HG03064 (cell line): ENCODE measurements at regions not wholly inside any gene's neighbourhood (a gene's known extent, or its start where the extent isn't known, plus 50 kb on each side); places are given as distances from the start of the nearest gene placed in this dataset.

Source experiments
- ATAC-seq: cut with Tn5 transposase; IDR thresholded peaks from one replicate; pipeline ENCODE4 v1.9.1; 2021; ENCODE audit warnings: low read depth; ENCODE audit not compliant: unreplicated experiment

GRCh38 chr1:87938631-87939030 is 610.0 kb downstream of the LMO4 start:
- no peak for ATAC-seq

DNA sequence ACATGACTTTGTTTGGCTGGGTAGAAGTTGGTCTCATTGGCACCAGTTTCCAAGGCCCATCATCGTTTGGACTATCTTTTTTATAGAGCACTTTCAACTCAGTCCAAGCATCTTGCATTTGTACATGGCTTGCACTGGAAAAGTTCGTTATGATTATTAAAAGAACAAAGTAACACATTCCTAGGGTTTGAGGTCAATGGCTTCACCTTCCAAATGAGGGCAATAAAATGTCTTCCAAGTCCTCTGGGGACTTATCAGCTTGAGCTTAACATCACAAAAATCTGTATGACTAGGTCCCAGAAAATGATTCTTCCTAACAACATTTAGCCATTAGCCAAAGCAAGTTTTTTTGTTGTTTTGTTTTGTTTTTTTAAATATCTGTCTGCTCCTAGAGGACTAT is 610.8 kb downstream of the LMO4 start:
- no peak for ATAC-seq

DNA sequence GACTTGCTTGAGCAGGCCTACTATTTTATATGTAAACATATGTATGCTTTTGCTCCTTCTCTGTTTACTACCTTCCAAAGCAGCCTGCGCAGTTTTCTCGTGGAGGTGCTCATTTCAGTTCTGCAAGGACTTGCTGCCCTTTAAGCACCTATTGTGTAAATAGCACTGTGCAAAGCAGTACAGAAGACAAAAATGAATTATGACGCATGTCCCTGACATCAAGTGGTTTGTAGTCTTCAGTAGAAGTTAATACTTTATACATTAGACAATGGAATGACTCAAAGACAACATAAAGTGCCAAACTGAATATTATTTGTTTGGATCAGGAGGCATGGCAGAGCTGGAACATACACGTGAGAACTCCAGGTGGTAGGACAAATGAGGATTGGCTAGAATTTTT is 611.7 kb downstream of the LMO4 start:
- no peak for ATAC-seq

- no peak for ATAC-seq
These were observed 612.8 kb downstream of the LMO4 start for GRCh38 chr1:87941337-87941946.

- no peak for ATAC-seq
These were observed 613.5 kb downstream of the LMO4 start for GRCh38 chr1:87942165-87942564.

- ATAC-seq, result no peak
These were observed 621.0 kb downstream of the LMO4 start for GRCh38 chr1:87949711-87950110.

DNA sequence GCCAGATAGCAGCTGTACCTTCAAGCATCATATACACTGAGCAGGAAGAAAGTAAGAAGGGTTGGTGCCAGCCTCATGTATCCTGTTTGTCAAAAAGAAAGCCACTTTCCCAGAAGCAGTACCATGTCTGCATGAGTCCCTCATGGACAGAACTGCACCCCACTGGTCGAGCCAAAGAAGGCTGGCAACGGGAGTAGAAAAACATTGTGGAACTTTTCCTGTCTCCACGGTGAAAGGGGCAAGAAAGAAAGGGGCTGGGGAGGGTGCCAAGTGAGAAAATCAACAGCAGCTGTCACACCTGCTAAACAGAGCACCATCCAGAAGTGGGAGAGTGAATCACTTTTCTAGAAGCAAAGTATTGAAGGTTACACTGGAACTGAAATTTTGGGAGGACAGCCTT is 621.7 kb downstream of the LMO4 start:
- no peak for ATAC-seq

DNA sequence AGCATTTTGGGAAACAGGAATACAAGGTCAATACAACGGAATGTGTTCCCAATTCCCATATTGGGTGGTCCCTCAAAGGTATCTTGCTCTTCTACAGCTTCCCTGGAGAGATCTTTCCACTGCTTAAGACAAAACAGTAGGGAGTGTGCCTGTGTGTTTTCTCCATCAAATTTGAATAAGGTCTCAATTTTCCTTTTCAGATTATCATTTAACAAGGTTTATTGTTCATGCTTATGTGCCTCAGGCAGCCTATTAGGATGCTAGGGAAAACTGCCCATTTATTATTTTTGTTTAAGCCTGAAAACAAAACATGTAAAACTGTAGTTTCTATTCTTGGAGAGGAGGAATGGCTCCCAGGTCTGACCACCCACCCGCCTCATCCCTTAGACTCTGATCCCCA is 622.7 kb downstream of the LMO4 start:
- ATAC-seq, result no peak

DNA sequence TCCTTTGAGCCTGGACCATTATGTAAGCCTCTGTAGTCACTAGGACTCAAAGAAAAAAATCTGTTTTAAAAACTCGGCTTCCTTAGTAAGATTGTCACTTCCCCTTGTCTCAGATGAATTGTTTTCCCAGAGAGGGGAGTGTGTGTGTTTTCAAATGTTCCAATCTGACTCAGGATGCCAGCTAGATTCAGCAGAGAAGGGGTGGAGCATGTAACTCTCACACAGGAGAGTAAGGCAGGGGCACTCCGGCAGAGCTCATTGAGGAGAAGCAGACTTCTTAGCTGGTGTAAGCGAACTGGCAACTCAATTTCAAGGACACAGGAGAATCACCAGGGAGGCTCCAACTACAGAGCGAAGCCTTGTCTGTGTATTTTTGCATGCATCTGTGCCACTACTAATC is 623.2 kb downstream of the LMO4 start:
- ATAC-seq, result no peak

- no peak for ATAC-seq
These were observed 624.4 kb downstream of the LMO4 start for GRCh38 chr1:87953121-87953520.

- ATAC-seq, result no peak
These were observed 625.2 kb downstream of the LMO4 start for GRCh38 chr1:87953732-87954344.

DNA sequence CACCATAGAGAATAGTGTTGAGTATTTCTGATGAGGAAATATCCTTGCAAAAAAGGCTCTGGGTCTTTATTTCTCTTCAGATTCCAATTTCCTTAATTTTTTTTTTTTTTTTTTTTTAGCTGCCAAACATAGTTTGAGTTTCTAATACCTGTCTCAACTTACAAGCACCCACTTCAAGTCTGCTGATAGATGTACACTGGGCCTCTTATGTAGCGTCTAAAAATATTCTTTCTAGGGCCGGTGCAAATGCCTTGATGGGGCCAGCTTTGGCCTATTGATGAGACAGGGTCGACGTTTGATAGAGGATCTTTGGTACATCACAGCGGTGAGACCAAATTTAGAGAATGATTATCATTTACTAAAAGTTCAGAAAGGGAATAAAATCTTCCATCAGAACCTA is 626.4 kb downstream of the LMO4 start:
- no peak for ATAC-seq

DNA sequence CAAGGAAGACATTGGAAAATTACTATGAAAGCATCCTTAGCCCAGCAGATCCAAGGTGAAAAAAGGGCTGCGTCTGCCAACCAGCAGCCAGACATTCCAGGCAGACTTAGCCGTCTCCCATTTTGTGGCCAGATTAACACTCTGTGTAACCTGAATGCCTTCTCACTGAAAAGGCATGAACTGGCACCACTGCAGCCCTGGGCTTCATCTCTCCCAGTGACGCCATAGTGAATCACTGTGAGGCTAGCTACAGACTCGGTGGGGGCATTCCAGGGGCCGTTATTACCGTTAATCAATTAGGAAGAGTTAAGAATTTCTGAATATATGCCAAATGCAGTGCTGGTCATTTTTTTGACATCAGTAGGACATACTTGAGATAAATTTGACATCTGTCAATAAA is 627.4 kb downstream of the LMO4 start:
- no peak for ATAC-seq

DNA sequence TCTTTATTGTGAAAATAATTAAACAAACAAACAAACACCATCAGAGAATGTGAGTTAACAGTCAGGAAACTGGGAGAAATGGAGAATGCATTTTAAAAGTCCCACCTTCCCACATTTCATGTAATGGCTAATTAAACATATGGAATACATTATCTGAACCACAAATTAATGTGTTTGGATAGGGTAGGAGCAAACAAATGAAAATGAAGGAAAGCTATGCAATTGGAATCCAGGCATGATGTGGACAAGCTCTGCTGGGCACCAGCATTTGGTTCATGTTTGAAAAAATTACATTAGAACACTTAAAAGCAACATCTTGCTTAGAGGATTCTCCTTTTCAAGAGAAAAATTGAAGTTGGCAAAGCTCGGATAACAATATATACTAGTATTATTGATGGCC is 628.1 kb downstream of the LMO4 start:
- no peak for ATAC-seq

- no peak for ATAC-seq
These were observed 628.7 kb downstream of the LMO4 start for GRCh38 chr1:87957331-87957730.

- no peak for ATAC-seq
These were observed 629.5 kb downstream of the LMO4 start for GRCh38 chr1:87958201-87958600.

GRCh38 chr1:87958716-87959115 is 630.0 kb downstream of the LMO4 start:
- ATAC-seq, result no peak

- no peak for ATAC-seq
These were observed 630.6 kb downstream of the LMO4 start for GRCh38 chr1:87959236-87959635.

GRCh38 chr1:87961992-87962391 is 633.3 kb downstream of the LMO4 start:
- no peak for ATAC-seq

DNA sequence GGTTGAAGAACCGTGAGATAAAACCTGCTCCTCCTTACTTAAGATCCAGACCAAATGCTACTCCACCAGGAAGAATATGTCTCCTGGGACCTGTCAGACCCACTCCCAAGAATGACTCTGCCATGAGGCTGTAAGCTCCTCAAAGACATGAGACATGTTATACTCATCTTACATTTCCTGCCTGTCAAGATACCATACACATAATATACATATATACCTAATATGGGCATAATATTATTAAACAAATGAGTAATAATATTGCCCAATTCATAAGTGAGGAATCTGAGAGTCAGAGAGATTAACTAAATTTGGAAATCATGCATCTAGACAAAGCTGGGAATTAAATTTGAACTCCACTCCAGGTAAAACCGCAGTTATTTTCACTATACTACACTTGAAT is 634.9 kb downstream of the LMO4 start:
- no peak for ATAC-seq

GRCh38 chr1:87965193-87965592 is 636.5 kb downstream of the LMO4 start:
- no peak for ATAC-seq

GRCh38 chr1:87968197-87968955 is 639.7 kb downstream of the LMO4 start:
- no peak for ATAC-seq
